ENCODE measurements at regions not wholly inside any gene's neighbourhood (a gene's known extent, or its start where the extent isn't known, plus 50 kb on each side); places are given as distances from the start of the nearest gene placed in this dataset.

GRCh38 chr6:87946669-87947068, 101.0 kb upstream of the SPACA1 start:
- Mint-ChIP-seq H3K4me1 (ENCODE audit: low read depth) (no peaks in the 10 kb centered on the region), H3K27me3 (peaks cover 15% of the 10 kb centered on the region), H3K4me3 (no peak overlapping the region), H3K27ac (no peak overlapping the region), H3K9me3 (no peaks in the 10 kb centered on the region), H3K36me3 (ENCODE audit: low read depth) (no peaks in the 10 kb centered on the region)
- intact Hi-C loops (cut with micrococcal nuclease) = no loop called here
- CTCF ChIA-PET = no interaction called here
- ATAC-seq (no peak), DNase-seq (no peak)
- TF ChIP-seq CTCF (IDR thresholded peaks at IDR 0.05) = no peak
- POLR2A ChIA-PET = no interaction called here

GRCh38 chr6:87945966-87946365, 101.7 kb upstream of the SPACA1 start:
- H3K9me3 Mint-ChIP-seq = no peaks in the 10 kb centered on the region
- intact Hi-C loops (cut with micrococcal nuclease) = no loop called here
- H3K4me3 Mint-ChIP-seq = no peak overlapping the region
- no peak overlapping the region for H3K27ac Mint-ChIP-seq
- H3K27me3 Mint-ChIP-seq = peaks cover 16% of the 10 kb centered on the region
- CTCF ChIA-PET = no interaction called here
- no peak for ATAC-seq
- no peak for DNase-seq
- TF ChIP-seq CTCF (IDR thresholded peaks at IDR 0.05) = no peak
- no peaks in the 10 kb centered on the region for H3K4me1 Mint-ChIP-seq (ENCODE audit: low read depth)
- no peaks in the 10 kb centered on the region for H3K36me3 Mint-ChIP-seq (ENCODE audit: low read depth)
- POLR2A ChIA-PET = no interaction called here

DNA sequence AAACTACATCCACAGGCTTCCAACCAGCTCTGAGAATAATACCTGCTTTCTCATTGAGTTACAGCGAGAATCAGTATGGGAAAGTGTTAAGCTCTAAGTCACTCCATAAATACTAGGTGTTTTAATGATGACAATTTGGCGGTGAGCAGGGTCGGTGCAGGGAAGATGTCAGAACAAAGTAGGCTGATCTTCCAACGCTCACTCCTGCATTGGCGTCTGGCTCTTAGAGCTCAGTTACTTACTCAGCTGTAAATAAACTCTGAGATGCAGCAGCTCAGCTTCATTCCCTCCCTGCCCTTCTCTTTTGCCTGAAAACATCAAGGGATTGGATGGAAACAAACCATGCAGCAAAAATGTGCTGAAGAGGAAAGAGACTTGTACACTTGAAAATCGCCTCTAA, 102.5 kb upstream of the SPACA1 start:
- intact Hi-C loops (cut with micrococcal nuclease) = no loop called here
- no peaks in the 10 kb centered on the region for H3K9me3 Mint-ChIP-seq
- H3K4me3 Mint-ChIP-seq = no peak overlapping the region
- DNase-seq (no peak), ATAC-seq (no peak)
- H3K36me3 Mint-ChIP-seq (ENCODE audit: low read depth) = no peaks in the 10 kb centered on the region
- CTCF ChIA-PET = interaction anchor here (1.1 to 1.5 kb wide), 2 partner anchors 10 to 15 kb away, joined by 3 to 4 read pairs; no protein-coding TSS in a partner anchor
- no peak overlapping the region for H3K27ac Mint-ChIP-seq
- TF ChIP-seq CTCF (IDR thresholded peaks at IDR 0.05) = no peak
- peaks cover 16% of the 10 kb centered on the region for H3K27me3 Mint-ChIP-seq
- POLR2A ChIA-PET = no interaction called here
- H3K4me1 Mint-ChIP-seq (ENCODE audit: low read depth) = no peaks in the 10 kb centered on the region

DNA sequence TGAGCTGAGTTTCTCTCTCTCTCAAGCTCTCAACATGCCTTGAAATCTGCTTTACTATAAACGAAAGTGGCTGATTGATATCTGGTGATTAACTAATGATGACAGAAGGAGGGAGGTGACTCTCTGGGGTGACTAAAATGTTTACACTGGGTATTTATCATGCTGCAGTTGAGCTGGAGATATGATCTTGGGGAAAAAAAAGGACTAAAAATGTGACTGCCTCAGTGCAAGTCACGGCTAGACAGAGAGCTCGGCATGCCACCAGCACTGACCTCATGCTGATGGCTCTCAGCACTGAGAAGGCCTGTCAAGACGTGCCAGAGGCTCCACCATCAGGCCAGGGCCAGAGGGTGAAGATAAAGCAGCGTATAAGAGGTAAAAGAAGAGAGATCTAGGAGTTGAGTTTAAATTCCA, 103.1 kb upstream of the SPACA1 start:
- Mint-ChIP-seq H3K27me3 (peaks cover 16% of the 10 kb centered on the region), H3K4me1 (ENCODE audit: low read depth) (no peaks in the 10 kb centered on the region), H3K4me3 (no peak overlapping the region), H3K27ac (no peak overlapping the region), H3K9me3 (no peaks in the 10 kb centered on the region), H3K36me3 (ENCODE audit: low read depth) (no peaks in the 10 kb centered on the region)
- ChIA-PET CTCF (interaction anchor here (1.1 to 1.5 kb wide), 2 partner anchors 10 to 14 kb away, joined by 3 to 4 read pairs; no protein-coding TSS in a partner anchor), POLR2A (no interaction called here)
- DNase-seq (no peak), ATAC-seq (no peak)
- intact Hi-C loops (cut with micrococcal nuclease) = no loop called here
- no peak for TF ChIP-seq CTCF (IDR thresholded peaks at IDR 0.05)

DNA sequence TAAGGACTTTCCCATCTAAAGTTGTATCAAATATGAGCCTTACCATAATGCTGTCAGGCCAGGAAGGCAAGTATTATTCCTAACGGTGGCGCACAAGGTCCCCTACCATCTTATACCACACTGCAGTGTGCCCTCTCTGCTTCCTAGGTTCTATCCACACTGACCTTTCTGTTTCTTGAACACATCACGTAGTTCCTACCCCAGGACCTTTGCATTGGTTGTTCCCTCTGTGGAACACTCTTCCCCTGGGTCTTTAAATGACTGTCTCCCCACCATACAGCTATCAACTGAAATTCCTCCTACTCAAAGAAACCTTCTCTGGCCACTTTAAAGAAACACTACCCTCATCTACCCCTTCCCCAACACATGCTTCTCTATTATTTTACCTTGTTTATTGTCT, 104.5 kb upstream of the SPACA1 start:
- DNase-seq (no peak), ATAC-seq (no peak)
- no peak overlapping the region for H3K4me3 Mint-ChIP-seq
- ChIA-PET CTCF (no interaction called here), POLR2A (no interaction called here)
- intact Hi-C loops (cut with micrococcal nuclease) = no loop called here
- no peaks in the 10 kb centered on the region for H3K9me3 Mint-ChIP-seq
- no peaks in the 10 kb centered on the region for H3K4me1 Mint-ChIP-seq (ENCODE audit: low read depth)
- H3K36me3 Mint-ChIP-seq (ENCODE audit: low read depth) = no peaks in the 10 kb centered on the region
- H3K27me3 Mint-ChIP-seq = peaks cover 16% of the 10 kb centered on the region
- H3K27ac Mint-ChIP-seq = no peak overlapping the region
- TF ChIP-seq CTCF (IDR thresholded peaks at IDR 0.05) = no peak
